Fibroblast of peridontal ligament (primary cell): ENCODE measurements at regions not wholly inside any gene's neighbourhood (a gene's known extent, or its start where the extent isn't known, plus 50 kb on each side); places are given as distances from the start of the nearest gene placed in this dataset.

ENCODE experiments used
- DNase-seq: peaks from one replicate; pipeline ENCODE4 v3.0.0-alpha.2; 2010; ENCODE audit errors: extremely low read depth

- DNase-seq = no peak
These were observed 661.7 kb downstream of the MCTP2 start for GRCh38 chr15:94893091-94893490.

GRCh38 chr15:94894056-94894455 lies 662.7 kb downstream of the MCTP2 start:
- no peak for DNase-seq

DNA sequence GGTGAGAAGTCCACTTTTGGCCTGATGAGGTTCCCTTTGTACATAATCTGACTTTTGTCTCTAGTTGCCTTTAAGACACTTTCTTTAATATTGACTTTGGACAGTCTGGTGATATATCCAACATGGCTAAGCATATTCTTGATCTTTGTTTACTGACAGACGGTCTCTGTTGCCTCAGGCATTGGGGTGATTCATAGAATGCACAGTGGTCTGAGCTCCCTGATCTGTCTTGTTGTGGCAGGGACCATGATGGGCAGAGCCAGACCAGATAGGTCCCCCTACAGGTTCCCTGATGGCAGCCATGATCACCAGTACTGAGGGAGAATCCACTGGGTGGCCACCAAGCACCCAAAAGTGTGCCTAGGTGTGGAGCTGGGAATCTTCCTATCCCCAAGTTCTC lies 678.1 kb downstream of the MCTP2 start:
- no peak for DNase-seq

DNA sequence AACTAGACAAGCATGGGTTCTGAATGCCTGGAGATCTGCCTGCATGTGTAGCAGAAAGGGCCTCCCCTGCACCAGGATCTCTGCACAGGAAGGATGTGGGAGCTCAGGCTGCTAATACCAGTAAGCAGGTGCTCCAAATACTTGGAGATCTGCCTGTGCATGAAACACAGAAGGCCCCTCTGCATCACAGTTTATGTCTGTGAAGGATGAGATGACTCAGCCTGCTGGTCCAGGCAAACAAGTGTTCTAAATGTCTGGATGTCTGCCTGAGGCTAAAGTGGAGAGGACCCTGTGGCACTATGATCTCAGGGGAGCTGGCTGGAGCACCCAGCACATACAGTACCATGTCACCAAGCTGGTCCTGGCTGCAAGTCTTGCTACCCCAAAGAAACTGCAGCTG lies 678.8 kb downstream of the MCTP2 start:
- no peak for DNase-seq

GRCh38 chr15:94912760-94913159 lies 681.4 kb downstream of the MCTP2 start:
- no peak for DNase-seq

DNA sequence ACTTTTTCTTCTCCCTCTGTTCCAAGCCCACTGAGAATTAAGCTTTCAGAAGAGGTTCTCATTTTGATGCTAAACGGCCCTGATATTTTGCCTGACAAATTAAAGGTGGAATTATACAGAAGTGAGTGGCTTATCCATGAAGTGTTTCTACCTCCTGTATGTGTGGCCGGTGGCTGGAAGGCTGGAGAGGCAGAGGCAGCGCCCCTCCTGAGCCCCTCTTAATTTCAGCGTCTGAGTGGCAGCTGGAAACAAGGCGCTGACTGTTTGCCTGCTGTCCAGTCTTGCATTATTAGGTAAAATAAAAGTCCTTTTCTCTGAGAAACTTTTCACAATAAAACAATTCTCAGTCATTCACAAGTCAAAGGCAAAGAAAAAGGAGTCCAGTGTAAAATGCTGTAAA lies 685.7 kb downstream of the MCTP2 start:
- no peak for DNase-seq

- no peak for DNase-seq
These were observed 690.6 kb downstream of the MCTP2 start for GRCh38 chr15:94921936-94922335.

- no peak for DNase-seq
These were observed 692.7 kb downstream of the MCTP2 start for GRCh38 chr15:94924057-94924456.

DNA sequence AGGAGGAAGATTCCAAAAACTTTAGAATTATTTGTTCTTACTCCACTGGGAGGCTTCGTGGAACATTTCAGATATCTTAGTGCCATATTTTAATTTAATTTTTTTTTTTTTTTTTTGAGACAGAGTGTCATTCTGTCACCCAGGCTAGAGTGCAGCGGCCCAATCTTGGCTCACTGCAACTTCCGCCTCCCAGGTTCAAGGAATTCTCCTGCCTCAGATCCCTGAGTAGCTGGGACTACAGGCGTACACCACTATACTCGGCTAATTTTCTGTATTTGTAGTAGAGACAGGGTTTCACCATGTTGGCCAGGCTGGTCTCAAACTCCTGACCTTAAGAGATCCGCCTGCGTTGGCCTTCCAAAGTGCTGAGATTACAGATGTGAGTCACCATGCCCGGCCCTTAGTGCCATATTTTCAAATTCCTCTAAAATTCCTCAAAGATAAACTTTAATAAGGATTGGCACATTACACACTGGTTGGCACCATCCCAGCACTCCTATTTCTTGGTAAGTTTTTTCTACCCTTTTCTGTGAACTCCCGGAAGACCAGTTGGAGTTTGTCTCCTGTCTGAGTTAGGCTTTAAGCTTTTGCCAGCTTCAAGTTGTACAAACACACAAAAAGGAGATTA lies 693.7 kb downstream of the MCTP2 start:
- no peak for DNase-seq

GRCh38 chr15:94925680-94926079 lies 694.3 kb downstream of the MCTP2 start:
- no peak for DNase-seq

GRCh38 chr15:94927003-94927402 lies 695.6 kb downstream of the MCTP2 start:
- DNase-seq = no peak

- no peak for DNase-seq
These were observed 697.9 kb downstream of the MCTP2 start for GRCh38 chr15:94929282-94929681.

GRCh38 chr15:94930441-94930840 lies 699.1 kb downstream of the MCTP2 start:
- no peak for DNase-seq

DNA sequence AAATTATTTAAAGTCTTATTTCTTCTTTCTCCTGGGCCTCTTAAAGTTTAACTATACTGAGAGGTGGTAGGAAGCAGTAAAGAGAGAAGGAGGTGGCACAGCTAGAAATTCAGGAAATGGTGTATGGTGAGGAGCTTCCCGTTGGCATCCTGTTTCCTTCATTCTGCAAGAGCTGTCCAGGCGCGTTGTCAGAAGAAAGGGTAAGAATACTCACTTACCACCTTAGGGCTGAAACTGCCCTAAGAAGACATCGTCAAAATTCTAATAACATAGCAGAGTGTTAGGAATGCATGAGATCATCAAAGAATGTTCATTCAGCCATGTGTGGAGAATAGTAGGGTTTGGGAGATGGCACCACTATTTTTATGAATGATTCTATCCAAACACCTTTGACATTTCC lies 699.6 kb downstream of the MCTP2 start:
- DNase-seq = no peak

DNA sequence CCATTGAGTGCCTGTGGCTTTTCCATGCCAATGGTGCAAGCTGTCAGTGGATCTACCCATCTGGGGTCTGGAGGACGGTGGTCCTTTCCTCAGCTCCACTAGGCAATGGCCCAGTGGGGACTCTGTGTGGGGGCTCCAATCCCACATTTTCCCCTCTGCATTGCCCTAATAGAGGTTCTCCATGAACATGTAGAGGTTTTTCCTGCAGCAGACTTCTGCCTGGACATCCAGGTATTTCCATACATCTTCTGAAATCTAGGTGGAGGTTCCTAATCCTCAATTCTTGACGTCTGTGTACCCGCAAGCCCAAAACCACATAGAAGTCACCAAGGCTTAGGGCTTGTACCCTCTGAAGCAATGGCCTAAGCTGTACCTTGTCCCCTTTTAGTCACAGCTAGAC lies 703.1 kb downstream of the MCTP2 start:
- no peak for DNase-seq

DNA sequence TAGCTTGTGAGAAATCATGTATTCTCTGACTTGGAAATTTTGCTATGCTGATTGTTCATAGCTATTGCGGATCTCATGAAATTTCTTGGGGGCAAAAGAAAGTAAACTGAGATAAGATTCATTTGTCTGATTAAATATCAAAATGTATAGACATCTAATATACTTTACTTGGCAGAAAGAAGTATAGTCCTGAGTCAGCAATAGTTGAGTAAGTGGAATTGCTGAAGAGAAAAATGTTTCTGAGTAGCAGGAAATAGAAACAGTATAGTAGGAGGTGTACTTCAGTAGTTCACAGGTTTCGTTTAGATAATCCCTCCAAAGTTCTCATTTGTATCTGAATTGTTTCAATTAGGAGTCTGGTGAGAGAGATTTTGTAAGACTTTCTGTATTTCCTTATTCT lies 705.9 kb downstream of the MCTP2 start:
- DNase-seq = no peak

GRCh38 chr15:94943888-94944287 lies 712.5 kb downstream of the MCTP2 start:
- DNase-seq = no peak

DNA sequence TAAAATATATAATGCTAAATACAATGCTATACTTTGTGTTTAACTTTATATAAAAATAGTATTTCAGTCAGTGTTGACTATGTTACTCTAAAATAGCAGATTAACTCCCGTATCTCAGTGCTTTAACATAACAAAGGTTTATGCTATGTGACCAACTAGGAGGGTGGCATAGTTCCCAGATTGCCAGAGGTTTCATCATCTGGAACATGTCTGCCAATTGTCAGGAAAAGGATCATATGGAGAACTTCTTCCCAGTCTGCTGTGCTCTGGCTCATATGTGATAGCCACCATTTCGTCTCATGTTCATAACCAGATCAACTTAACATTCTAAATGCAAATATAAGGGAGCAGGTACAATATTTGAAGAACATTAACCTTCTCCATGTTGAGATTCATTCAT lies 720.2 kb downstream of the MCTP2 start:
- DNase-seq = no peak

DNA sequence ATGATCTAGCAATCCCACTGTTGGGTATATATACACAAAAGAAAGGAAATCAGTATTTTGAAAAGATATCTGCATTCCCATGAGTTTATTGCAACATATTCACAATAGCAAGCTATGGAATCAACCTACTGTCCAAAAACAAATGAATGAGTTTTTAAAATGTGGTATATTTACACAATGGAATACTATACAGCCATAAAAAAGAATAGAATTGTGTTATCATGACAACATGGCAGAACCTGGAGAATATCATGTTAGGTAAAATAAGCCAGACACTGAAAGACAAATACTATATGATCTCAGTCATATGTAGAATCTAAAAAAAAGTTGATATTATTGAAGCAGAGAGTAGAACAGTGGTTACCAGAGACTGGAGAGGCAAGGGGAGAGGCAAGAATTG lies 732.6 kb downstream of the MCTP2 start:
- no peak for DNase-seq

GRCh38 chr15:94965593-94965992 lies 734.2 kb downstream of the MCTP2 start:
- no peak for DNase-seq

- DNase-seq = no peak
These were observed 736.8 kb downstream of the MCTP2 start for GRCh38 chr15:94968133-94968532.

DNA sequence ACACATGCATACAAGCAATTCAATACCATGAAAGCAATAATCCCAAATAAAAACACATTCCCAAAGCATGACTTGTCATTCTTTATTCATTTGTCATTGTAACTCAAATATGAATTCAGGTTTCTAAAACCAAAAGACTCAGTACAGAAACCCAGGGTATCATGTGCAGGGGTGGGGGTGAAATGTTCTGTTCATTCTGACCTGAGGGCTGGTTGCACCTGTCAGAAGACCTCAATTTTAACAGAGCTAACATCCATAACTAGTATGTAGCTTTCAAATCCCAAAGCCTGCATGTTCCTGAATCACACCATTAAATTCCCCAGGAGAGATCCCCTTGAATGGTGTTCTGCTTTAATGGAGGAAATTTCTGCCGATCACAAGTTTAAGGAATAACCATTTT lies 738.7 kb downstream of the MCTP2 start:
- no peak for DNase-seq

- no peak for DNase-seq
These were observed 739.4 kb downstream of the MCTP2 start for GRCh38 chr15:94970802-94971201.

DNA sequence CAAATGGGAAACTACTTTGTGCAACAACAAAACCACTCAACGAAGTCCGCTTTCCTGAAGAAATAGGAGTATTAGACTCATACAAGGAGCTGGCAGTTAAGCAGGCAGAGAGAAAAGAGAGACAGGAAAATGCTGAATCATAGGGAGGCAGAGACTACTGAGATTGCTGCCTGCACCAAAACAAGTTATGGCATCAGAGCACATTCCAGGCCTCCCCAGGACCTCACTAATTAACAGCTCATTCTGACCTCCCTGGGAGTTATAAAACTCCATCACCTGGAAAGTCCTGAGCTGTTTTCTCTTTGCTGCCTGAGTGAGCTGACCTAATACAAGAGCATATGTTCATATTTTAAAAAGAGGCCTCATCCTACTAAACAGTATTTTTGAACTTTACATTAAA lies 741.0 kb downstream of the MCTP2 start:
- DNase-seq = no peak

GRCh38 chr15:94987085-94987484 lies 755.7 kb downstream of the MCTP2 start:
- DNase-seq = no peak
